Mucosa of descending colon (tissue), 3 donors: ENCODE measurements at regions not wholly inside any gene's neighbourhood (a gene's known extent, or its start where the extent isn't known, plus 50 kb on each side); places are given as distances from the start of the nearest gene placed in this dataset.

Source experiments
- ATAC-seq: fragments of 200-7000 bp; cut with Tn5 transposase; one replicate; pipeline ENCODE4 v1.9.1; 2020; ENCODE audit warnings: mild to moderate bottlenecking, moderate library complexity
- DNase-seq, 3 donors: peaks; one replicate each; pipeline ENCODE4 v3.0.0-alpha.2; 2020
- H3K36me3 ChIP-seq: fragments of 200-600 bp; one replicate; pipeline ENCODE4 v1.8.0; 2021; ENCODE audit warnings: low read depth, mild to moderate bottlenecking
- H3K4me1 ChIP-seq: fragments of 200-600 bp; one replicate; pipeline ENCODE4 v1.8.0; 2021; ENCODE audit warnings: low read depth, mild to moderate bottlenecking
- H3K4me3 ChIP-seq: fragments of 200-600 bp; one replicate; pipeline ENCODE4 v1.8.0; 2021; ENCODE audit warnings: mild to moderate bottlenecking
- H3K9me3 ChIP-seq: fragments of 200-600 bp; one replicate; pipeline ENCODE4 v1.8.0; 2021; ENCODE audit warnings: mild to moderate bottlenecking
- intact Hi-C, 2 donors: fragments of 100-400 bp; cut with DNase I in 1 of 2; cut with micrococcal nuclease in 1 of 2; formaldehyde crosslinking; loops; one replicate each; pipeline versions ENCODE4 v1.11.0 to v1.11.1; 2022; cut with DNase I, micrococcal nuclease
- TF ChIP-seq, protein P1 (sequence below): fragments of 200-600 bp; IDR thresholded peaks from one replicate; pipeline ENCODE4 v1.8.0; 2022; ENCODE audit warnings: antibody characterized with exemption, mild to moderate bottlenecking
- donor health status: DM: no; HTN: no; CAD: no; lungs with moderate emphysema.
- donor health status: DM: no; HTN: no; CAD: no.
- donor health status: DM: no; HTN: yes; CAD: no.

DNA sequence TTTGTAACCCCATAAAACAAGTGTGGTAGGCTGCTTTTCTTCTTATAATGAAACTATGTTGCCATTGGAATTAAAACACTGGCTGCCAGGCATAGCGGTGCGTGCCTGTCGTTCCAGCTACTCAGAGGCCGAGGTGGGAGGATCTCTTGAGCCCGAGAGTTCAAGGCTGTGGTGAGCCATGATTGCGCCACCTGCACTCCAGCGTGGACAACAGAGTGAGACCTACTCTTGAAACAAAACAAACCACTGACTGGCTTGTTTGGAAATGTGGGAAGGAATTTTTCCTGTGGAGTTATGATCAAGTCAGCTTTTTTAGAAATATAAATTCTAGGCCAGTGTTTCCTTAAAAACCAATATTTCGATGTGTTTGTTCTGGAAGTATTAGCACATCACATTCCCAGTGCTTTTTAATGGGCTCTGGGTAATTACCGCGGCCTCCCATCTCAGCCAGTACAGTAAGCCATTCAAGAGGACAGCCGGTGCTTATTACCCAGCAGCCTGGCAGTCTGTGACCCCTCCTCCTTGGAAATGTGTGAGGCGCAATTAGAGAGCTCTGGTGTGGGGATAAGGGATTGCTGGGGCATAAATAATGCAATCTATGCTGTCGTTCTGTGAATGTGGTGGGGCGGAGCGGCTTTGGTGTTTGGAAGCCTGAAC, 58.3 kb upstream of the TRAK1 start:
- peak; percentile 42 for ATAC-seq
- H3K36me3 ChIP-seq: no peaks in the 10 kb centered on the region
- TF ChIP-seq, protein P1, sequence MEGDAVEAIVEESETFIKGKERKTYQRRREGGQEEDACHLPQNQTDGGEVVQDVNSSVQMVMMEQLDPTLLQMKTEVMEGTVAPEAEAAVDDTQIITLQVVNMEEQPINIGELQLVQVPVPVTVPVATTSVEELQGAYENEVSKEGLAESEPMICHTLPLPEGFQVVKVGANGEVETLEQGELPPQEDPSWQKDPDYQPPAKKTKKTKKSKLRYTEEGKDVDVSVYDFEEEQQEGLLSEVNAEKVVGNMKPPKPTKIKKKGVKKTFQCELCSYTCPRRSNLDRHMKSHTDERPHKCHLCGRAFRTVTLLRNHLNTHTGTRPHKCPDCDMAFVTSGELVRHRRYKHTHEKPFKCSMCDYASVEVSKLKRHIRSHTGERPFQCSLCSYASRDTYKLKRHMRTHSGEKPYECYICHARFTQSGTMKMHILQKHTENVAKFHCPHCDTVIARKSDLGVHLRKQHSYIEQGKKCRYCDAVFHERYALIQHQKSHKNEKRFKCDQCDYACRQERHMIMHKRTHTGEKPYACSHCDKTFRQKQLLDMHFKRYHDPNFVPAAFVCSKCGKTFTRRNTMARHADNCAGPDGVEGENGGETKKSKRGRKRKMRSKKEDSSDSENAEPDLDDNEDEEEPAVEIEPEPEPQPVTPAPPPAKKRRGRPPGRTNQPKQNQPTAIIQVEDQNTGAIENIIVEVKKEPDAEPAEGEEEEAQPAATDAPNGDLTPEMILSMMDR: no peak
- no peaks in the 10 kb centered on the region for H3K9me3 ChIP-seq
- intact Hi-C loops: no loop called here
- no peak overlapping the region for H3K4me3 ChIP-seq
- peaks cover 19% of the 10 kb centered on the region for H3K4me1 ChIP-seq
- peak in 1 of 3 donors; percentile 70 for DNase-seq

GRCh38 chr3:42031808-42032480, 59.2 kb upstream of the TRAK1 start:
- Histone ChIP-seq H3K9me3 (no peaks in the 10 kb centered on the region), H3K4me1 (peaks cover 19% of the 10 kb centered on the region), H3K36me3 (no peaks in the 10 kb centered on the region), H3K4me3 (no peak overlapping the region)
- intact Hi-C loops: no loop called here
- no peak for ATAC-seq
- no peak for DNase-seq
- TF ChIP-seq, protein P1: no peak

DNA sequence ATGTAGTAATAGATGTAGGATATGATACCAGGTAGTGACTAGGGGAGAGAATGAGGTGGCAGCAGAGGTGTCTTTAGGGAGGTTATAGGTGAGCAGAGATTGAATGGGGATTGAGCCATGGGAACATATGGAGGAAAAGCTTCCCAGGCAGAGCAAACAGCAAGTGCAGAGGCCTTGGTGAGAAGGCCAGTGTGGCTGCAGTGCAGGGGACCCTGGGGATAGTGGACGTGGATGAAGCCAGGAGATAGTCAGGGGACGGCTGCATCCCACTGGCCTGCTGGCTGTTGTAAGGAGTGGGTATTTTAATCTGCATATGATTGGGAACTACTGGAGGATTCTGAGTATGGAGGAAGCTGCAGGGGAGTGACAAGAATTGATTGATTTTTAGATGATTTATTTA, 62.7 kb upstream of the TRAK1 start:
- Histone ChIP-seq H3K36me3 (no peaks in the 10 kb centered on the region), H3K4me1 (peaks cover 15% of the 10 kb centered on the region), H3K9me3 (no peaks in the 10 kb centered on the region), H3K4me3 (no peak overlapping the region)
- no peak for DNase-seq
- intact Hi-C loops: no loop called here
- TF ChIP-seq, protein P1: no peak
- no peak for ATAC-seq

- H3K9me3 ChIP-seq: no peaks in the 10 kb centered on the region
- H3K4me3 ChIP-seq: no peak overlapping the region
- no peak for ATAC-seq
- intact Hi-C loops: no loop called here
- no peak for DNase-seq
- peaks cover 18% of the 10 kb centered on the region for H3K4me1 ChIP-seq
- H3K36me3 ChIP-seq: no peaks in the 10 kb centered on the region
- TF ChIP-seq, protein P1: no peak
These were observed 63.6 kb upstream of the TRAK1 start for GRCh38 chr3:42027571-42027970.

DNA sequence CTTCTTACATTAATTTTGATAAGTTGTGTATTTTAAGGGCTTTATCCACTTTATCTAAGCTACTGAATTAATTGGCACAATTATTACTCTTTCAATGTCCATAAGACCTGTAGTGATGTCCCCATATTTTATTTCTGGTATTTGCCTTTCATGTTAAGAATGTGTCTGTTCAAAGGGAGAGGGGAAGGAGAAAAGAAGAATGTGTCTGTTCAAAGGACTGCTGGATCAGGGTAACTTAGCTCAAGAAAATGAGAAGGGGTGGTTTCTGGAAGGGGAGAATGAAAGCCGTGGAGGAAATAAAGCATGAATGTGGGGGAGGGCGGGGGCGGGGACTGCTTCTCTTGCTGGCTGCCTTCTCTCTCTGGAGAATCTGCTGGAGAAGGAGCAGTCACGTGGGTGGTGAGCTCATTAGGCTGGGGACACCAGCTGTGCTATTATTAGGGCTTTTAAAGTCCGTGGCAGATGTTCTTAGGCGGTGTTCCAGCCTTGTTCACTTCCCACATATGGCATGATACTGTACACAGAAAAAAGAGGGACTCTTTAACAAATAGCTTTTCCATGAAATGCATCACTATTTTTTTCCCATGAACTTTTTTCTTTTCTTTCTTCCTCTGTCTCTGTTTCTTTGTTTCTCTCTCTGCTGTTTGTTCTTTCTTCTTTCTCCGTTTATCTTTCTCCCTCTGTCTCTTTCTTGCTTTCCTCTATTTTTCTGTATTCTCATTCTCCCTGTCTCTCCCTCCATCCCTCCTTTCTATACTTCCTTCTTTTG, 63.7 kb upstream of the ULK4 start:
- no peaks in the 10 kb centered on the region for H3K9me3 ChIP-seq
- TF ChIP-seq, protein P1: no peak
- peaks cover 34% of the 10 kb centered on the region for H3K4me1 ChIP-seq
- intact Hi-C loops: no loop called here
- no peak overlapping the region for H3K4me3 ChIP-seq
- no peaks in the 10 kb centered on the region for H3K36me3 ChIP-seq
- peak; percentile 83 for ATAC-seq
- DNase-seq: peak; percentile 66 to 87 (median 79)
